HG02981 (cell line): ENCODE measurements at regions not wholly inside any gene's neighbourhood (a gene's known extent, or its start where the extent isn't known, plus 50 kb on each side); places are given as distances from the start of the nearest gene placed in this dataset.

Experiments
- ATAC-seq: cut with Tn5 transposase; IDR thresholded peaks from one replicate; pipeline ENCODE4 v1.9.1; 2021; ENCODE audit warnings: mild to moderate bottlenecking, moderate library complexity; ENCODE audit not compliant: unreplicated experiment

DNA sequence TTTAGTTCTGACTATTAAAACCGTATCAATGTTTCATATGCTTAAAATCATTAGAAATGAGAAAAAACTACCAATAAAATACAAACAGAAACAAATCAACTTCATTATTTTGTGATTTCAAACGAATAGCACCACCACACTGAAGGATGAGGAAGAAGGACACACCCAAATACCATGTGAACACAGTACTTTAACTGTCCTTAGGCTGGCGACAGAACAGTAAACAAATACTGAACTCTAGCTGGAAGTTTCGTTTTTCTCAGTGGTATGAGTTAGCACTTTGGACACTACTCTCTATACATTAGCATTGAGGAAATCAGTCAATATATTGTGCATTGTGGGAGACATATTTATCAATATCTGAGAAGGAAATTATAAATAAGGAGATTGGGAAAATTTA is 202.4 kb upstream of the AGAP1 start:
- ATAC-seq: no peak

DNA sequence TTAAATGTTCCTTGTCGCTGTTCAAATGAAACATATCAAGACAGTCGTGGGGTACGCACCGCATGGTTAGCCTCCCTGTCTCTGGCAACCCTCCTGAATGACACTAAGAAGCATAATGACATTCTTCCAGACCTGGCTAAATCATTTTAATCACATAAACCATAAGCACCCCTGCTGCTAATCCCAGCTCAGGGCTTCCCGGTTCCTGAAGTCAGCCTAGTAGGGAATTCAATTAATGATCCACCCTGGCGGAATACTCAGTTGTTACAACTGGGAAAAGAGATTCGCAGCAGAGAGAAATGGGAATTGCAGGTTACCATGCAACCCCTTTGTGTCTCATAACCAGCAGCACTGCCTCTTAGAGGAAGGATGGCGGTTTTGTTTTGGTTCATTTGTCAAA is 200.8 kb upstream of the AGAP1 start:
- no peak for ATAC-seq

DNA sequence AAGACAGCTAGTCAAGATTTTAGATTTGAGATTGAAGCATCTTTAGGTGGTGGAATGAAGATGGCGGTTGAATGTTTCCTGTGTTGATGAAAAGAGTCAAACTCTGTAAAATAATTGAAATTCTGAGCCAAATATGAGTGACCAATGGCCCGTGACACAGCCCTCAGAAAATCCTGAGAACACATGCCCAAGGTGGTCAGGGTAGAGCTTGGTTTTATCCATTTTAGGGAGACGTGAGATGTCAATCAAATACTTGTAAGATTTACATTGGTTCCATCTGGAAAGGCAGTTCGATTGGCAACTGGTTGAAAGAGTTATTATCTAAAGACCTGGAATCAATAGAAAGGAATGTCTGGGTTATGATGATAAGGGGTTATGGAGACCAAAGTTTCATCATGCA is 198.0 kb upstream of the AGAP1 start:
- ATAC-seq: no peak

DNA sequence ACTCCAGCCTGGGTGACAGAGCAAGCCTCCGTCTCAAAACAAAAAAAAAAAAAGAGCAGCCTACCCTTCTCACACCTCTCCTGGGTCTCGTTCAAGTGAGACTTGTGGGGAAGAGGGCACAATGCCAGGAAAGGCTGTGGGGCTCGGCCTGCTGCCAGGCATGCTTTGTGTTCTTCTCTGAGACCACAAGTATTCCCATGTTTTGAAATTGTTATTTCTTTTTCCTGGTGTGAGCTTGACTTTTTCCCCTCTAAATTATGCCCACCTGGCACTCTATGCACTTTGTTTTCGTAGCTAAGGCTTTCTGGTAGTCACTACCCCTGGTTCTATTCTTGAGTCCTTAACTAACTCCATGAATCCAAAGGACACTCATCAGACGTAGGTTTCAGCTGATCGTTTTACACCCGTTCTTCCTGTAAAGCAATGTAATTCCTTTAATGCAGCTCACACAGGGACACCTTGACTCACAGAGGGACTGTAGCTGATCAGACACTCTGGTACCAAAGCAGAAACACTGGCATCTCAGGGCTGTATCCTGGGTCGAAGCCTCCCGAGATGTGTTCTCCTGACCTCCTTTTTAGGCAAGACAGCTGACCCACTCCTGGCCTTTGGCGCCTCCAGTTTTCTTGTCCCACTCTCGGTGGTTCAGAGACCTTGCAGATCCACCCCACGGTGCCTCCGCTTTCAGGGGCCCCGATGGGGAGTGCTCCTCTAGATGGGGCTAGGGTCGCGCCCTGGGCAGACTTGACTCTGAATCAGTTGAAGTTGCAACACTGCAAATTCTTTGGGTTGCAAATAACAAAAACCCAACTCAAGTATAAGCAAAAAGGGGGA is 193.3 kb upstream of the AGAP1 start:
- ATAC-seq: no peak

DNA sequence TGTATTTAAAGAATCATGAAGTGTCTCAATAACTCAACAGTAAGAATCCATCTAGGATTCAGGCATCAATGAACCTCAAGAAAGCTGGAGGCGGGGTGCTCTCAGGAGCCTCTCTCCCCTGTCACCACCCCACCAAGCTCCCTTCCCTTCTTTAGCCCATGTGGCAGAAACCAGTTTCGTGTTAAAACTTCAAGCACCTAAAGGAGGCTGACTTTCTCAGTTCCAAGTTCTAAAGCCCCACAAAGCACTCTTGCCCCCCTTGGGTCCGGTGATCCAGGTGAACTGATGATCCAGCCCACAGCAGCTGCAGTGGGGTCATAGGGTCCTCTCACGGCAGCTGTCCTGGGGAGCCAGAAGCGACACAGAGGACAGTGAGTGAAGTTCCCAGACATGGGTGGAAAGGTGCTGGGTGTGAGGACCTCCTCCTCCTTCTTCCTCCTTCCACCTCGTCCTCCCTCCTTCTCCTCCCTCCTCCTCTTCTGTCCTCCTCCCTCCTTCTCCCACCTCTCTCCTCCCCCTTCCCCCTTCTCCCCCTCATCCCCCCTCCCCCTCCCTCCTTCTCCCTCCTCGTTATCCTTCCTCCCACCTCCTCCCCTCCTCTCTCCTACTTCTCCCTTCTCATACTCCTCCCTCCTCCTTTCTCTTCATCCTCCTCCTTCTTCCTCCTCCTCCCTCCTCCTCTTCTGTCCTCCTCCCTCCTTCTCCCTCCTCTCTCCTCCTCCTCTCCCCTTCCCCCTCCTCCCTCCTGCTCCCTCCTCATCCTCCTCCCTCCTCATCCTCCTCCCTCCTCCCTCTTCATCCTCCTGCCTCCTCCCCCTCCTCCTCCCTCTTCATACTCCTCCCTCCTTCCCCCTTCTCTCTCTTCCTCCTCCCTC is 192.4 kb upstream of the AGAP1 start:
- ATAC-seq: no peak

DNA sequence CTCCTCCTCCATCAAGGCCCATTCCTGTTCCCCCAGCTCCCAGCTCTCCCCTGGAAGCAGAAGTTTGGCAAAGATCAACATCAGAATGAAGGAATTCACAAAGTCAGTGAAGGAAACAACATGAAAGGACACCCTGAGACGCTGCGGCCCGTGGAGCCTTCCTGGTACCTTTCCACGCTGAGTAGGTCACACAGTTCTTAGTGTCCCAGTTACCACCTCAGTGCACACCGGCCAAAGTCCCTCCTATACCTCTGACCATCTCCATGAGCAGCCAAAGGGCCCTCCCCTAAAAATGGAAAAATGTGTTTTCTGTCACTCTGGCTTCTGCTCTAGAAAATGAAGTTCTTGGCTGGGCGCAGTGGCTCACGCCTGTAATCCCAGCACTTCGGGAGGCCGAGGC is 191.6 kb upstream of the AGAP1 start:
- no peak for ATAC-seq

DNA sequence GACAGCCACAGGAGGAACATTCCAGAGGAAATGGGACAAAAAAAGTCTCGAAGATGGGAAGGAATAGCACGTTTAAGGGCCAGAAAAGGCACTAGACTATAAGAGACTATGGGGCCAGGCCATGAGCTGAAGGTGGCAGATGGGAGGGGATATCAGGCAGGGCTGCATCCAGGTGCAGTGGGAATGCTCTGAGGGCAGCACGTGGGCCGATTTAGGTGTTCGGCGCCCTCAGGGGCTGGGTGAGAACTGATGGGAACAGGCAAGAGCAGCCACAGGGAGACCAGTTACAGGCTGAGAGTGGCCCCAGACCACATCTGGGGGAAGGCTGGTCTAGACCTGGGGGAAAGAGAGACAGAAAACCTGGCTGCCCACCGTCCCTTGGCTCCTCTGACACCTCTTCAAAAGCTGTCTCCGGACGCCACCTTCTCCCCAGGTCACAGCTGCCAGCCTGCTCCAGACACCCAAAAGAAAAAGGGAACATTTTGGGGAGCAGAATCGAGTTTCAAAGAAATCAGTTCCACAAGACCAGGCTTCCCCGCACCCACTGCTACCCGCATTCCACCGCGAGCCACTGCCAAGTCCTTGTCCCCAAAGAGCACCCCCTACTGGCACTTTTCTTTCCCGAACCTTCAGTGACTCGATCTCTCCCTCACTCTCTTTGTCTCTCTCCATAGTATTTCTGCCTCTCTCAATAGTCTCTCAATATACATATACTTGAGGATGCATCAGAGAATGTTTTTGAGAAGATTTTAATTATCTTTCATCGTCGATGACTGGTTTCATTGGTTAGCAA is 190.1 kb upstream of the AGAP1 start:
- no peak for ATAC-seq

DNA sequence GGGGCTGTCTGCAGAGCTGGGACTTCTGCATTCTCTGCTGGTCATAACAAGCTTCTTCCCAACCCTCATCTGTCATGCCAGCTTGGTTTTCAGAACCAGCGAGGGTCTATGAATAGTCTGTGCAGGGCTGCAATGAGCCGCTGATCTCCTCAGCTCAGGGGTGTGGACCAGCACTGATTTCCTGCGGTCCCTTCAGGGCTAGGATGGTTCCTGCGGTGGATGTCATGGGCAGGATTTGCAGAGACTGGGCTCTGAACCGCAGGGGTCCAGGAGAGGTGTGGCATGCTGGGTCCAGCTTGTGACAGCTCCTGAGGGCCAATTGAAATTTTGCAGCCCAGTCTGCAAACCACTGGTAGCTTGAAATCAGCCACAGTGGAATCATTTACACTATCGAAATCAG is 188.2 kb upstream of the AGAP1 start:
- no peak for ATAC-seq

DNA sequence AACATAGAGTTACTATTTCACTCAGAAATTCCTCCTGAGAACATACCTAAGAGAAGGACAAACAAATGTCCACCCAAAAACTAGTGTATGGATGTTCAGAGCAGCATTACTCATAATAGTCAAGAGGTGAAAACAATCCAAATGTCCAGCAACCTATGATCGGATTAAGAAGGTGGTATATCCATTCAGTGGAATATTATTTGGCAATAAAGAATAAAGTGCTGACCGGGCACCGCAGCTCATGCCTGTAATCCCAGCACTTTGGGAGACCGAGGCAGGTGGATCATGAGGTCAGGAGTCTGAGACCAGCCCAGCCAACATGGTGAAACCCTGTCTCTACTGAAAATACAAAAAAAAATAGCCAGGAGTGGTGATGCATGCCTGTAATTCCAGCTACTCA is 182.8 kb upstream of the AGAP1 start:
- ATAC-seq: no peak

DNA sequence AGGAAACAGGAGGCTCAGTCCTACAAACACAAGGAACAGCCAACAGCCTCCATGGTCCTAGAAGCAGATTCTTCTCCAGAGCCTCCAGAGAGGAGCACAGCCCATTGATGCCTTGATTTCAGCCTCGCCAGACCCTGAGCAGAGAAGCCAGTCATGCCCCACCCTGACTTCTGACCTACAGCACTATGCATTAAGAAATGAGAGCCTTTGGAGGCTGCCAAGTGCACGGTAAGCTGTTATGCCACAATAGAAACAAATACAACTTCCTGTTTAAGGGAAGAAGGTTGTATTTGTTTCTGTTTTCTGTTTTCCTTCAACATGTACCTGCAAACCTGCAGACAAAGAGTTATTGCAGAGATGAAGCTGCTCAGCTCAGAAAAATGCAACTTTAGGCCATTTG is 181.3 kb upstream of the AGAP1 start:
- ATAC-seq: no peak

DNA sequence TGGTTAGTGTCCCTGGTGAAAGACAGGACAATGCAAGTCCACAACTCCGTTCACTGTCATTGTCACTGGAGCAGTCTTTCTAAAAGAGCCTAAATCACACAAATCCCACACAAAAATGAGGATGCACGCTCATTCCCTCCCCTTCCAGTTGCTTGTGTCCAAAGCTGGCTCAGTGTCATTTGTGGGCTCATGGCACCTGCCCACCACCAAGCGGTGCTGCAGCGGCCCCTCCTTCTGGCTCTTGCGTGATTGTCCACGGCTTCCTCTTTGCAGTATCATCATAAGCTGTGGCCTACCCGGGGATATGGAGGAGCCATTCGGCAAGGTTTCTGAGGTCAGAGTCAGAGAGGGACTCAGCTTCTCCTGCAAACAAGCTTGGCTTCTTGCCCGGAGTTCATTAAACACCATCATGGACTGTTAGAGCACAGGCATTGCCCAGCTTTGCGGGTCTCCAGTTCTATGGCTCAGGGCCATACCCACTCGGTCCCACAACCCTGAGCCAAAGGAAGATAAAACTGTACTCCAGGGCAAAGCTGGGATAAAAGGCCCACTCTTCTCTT is 179.4 kb upstream of the AGAP1 start:
- no peak for ATAC-seq

DNA sequence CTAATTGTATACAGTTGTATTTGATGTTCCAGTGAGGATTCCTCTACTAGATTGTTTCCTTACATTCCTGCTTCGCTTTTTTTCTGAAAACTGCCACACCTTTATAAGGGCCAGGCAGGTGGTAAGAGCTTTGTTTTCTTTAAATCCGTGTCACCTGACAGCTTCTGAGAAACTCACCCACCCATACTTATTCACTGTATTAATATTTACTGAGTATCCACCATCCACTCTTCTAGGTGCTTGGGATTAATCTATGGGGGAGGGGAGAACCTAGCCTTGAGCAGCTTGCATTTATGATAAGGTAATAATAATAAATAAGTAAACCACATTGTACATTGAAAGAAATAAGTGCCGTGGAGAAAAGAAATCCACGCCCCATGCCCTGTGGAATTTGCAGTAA is 174.7 kb upstream of the AGAP1 start:
- no peak for ATAC-seq

DNA sequence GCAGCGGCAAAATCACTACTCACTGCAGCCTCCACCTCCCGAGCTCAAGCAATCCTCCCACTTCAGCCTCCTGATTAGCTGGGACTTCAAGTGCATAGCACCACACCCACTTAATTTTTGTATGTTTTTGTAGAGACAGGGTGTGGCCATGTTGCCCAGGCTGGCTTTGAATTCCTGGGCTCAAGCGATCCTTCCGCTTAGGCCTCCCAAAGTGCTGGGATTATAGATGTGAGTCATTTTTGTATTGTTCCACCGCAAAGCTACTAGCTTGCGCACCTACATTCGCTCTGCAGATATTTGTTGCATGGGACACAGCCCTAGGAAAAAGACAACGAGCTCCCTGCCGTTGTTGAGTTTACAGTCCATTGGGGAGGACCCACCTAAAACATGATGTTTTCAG is 173.5 kb upstream of the AGAP1 start:
- ATAC-seq: no peak

DNA sequence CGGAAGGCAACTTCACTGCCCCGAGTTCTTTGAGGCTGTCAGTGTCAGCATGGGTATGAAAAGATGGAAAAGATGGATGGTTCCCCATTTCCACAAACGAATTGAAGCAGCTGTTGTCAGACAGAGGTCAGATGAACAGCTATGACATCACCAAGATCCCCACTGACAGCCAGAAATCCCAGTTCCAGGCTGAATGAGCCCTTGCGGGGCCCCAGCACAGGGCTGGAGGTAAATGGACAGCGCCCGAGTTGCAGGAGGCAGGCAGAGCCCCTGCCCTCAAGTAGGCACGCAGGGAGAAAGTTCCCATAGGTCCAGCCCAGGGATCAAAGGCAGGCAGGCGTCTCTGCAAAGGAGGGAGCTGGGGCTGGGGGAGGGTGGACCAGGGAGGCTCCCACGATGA is 169.5 kb upstream of the AGAP1 start:
- ATAC-seq: no peak

DNA sequence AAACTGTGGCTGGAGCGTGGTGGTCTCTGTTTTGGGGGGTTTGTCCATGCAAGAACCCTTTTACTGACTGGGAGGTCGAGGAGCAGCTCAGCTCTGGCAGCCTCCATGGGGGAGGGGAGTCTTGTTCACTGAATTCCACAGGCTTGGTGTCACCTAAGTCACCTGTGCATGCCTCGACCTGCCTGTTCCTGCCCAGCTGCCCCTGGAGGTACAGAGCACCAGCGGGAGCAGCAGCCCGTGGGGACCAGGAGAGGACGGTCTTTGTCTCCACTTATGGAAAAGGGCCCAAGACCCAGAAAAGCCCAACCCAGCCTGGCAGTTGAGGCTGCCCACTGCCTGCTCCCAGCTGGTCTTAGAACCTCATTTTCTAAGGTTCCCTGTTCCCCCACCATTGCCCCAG is 168.7 kb upstream of the AGAP1 start:
- ATAC-seq: no peak

DNA sequence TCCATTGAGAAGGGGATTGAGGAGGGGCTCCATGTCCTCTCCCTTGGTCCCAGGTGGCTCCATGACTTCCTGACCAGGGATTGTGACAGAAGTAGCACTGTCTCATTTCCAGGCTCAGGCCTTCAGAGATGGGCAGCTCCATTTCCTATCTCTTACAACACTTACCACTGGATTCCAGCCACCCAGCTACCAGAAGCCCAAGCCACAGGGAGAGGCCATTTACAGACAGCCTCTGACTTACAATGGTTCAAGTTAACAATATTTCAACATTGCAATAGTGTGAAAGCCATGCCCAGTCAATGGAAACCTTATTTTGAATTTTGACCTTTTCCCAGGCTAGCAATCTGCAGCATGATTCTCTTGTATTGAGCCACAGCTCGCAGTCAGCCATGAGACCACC is 164.9 kb upstream of the AGAP1 start:
- ATAC-seq: no peak

DNA sequence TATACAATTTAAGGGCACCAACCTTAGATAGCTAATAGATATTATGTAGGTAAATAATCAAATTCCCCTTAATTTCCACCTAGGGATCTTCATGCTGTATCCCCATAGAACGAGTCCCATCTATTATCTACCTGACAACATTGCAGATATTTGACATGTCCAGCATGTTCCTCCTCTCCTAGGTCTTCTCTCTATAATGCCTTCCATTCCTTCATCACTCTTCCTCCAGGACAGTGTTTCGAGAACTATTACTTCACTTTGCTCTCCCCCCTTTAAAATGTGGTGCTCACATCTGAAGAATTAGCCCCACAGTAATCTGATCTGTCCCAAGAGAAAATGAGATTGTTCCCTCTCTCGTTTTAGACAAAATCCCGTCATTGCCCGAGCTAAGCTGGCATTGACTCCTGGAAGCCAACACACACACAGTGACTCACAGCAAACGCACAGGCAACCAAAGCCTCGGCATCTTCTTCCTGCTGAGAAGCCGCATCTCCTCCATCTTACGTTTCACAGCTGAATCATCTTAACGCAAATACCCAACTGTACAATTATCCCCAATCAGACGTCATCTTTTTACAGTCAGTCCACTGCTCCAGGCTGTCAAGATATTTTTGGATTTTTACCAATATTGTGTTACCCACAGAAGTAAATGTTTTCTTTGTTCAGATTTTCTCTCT is 162.9 kb upstream of the AGAP1 start:
- ATAC-seq: no peak

DNA sequence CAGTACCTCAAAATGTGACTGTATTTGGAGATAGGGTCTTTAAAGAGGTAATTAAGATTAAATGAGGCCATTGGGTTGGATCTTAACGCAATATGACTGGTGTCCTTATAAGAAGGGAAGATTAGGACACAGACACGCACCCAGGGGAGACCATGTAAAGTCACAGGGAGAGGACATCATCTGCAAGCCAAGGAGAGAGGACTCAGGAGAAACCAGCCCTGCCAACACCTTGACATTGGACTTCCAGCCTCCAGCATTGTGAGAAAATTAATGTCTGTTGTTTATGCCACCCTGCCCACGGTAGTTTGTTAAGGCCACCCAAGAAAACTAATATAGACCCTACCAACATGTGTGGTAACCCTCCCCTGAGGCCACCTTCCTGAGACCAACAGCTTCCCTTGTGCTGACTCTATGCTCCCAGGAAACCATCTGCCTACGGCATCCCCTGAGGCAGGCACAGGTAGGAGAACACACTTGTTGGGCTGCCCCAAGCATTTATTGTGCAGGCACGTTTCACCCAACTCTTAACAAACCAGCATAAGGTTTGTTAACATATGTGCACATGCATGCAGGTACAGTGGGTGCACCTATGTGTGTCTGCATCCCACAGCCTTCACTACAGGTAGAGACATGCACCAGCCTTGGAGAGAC is 161.5 kb upstream of the AGAP1 start:
- ATAC-seq: no peak

DNA sequence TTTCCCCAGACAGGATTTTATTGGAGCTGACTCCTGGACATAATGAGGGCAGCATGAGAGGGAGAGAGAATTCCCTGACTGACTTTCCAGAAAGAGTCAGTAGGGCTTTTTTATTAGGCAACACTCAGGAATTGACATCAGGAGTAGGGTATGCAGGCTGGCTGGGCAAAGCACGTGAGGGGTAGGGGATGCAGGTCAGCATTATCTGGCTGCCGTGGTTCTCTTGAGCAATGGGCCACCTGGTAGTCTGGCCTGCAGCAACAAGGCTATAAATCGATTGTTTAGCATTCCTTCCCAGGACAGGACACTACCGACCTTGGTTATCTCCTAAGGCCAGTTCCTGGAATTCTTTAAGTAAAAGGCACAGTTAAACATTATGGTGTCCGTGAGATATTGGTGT is 160.8 kb upstream of the AGAP1 start:
- no peak for ATAC-seq

DNA sequence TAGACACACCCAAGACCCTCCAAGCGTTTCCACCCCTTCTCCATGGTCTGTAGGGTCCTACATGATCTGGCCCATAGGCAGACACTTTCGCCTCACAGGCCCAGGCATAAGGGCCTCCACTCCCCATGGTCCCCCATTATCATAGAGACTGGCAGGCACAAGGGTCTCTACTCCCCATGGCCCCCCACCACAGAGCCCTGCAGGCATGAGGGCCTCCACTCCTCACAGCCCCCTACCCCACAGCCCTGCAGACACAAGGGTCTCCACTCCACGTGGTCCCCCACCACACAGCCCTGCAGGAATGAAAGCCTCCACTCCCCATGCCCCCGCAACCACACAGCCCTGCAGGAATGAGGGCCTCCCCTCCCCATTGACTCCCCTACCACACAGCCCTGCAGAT is 159.7 kb upstream of the AGAP1 start:
- no peak for ATAC-seq
